DND-41 (cell line): ENCODE measurements at regions not wholly inside any gene's neighbourhood (a gene's known extent, or its start where the extent isn't known, plus 50 kb on each side); places are given as distances from the start of the nearest gene placed in this dataset.

Experiments
- ATAC-seq: fragments of 200-7000 bp; cut with Tn5 transposase; 3 replicates; pipeline ENCODE4 v1.9.1; 2021; ENCODE audit warnings: low read depth; ENCODE audit not compliant: insufficient read depth
- DNase-seq: peaks from one replicate; pipeline ENCODE4 v3.0.0-alpha.2; 2020
- H2AFZ ChIP-seq: 2 replicates; pipeline ENCODE4 v1.6.0; 2012; ENCODE audit warnings: low read depth, low read length
- H3K27ac ChIP-seq: 2 replicates; pipeline ENCODE4 v1.5.1; 2012; ENCODE audit warnings: low read length, inconsistent platforms
- H3K27me3 ChIP-seq: fragments of 200-600 bp; sonication (generic); 2 replicates; pipeline ENCODE4 v1.6.0; 2012; ENCODE audit warnings: low read length, mild to moderate bottlenecking, inconsistent platforms; ENCODE audit not compliant: insufficient read depth, poor library complexity
- H3K36me3 ChIP-seq: 2 replicates; pipeline ENCODE4 v1.5.1; 2012; ENCODE audit warnings: low read length, inconsistent platforms; ENCODE audit not compliant: insufficient read depth
- H3K4me1 ChIP-seq: 2 replicates; pipeline ENCODE4 v1.5.1; 2012; ENCODE audit warnings: mild to moderate bottlenecking, low read length; ENCODE audit not compliant: insufficient read depth
- H3K4me2 ChIP-seq: 2 replicates; pipeline ENCODE4 v1.6.0; 2012; ENCODE audit warnings: mild to moderate bottlenecking, moderate library complexity, low read length, inconsistent platforms; ENCODE audit not compliant: insufficient read depth
- H3K4me3 ChIP-seq, 2 experiments: fragments of 200-600 bp in 1 of 2; shearing (Covaris generic) in 1 of 2; 2 replicates each; pipeline ENCODE4 v1.5.1; 2012 to 2016; ENCODE audit warnings: inconsistent platforms in 2 of 2, low read length in 2 of 2, mild to moderate bottlenecking in 2 of 2, low read depth in 1 of 2, moderate library complexity in 1 of 2
- H3K79me2 ChIP-seq: 2 replicates; pipeline ENCODE4 v1.6.0; 2012; ENCODE audit warnings: low read length, inconsistent platforms; ENCODE audit not compliant: insufficient read depth
- H3K9ac ChIP-seq: 2 replicates; pipeline ENCODE4 v1.6.0; 2012; ENCODE audit warnings: low read depth, mild to moderate bottlenecking, inconsistent platforms, low read length, moderate library complexity
- H3K9me3 ChIP-seq: 2 replicates; pipeline ENCODE4 v1.5.1; 2012; ENCODE audit warnings: low read length, moderate library complexity, mild to moderate bottlenecking, inconsistent platforms; ENCODE audit not compliant: insufficient read depth, severe bottlenecking
- H4K20me1 ChIP-seq: 2 replicates; pipeline ENCODE4 v1.6.0; 2012; ENCODE audit warnings: low read length; ENCODE audit not compliant: insufficient read depth
- CTCF ChIP-seq: IDR thresholded peaks from 2 replicates; pipeline ENCODE4 v1.5.1; 2012; ENCODE audit warnings: borderline replicate concordance, low read length, moderate library complexity, mild to moderate bottlenecking; ENCODE audit not compliant: poor library complexity, severe bottlenecking; ENCODE audit errors: extremely low read depth
- EZH2 ChIP-seq: IDR thresholded peaks from 3 replicates; pipeline ENCODE4 v1.6.1; 2012; ENCODE audit warnings: borderline replicate concordance, low read depth, mild to moderate bottlenecking, moderate library complexity, low read length, inconsistent platforms; ENCODE audit not compliant: severe bottlenecking

DNA sequence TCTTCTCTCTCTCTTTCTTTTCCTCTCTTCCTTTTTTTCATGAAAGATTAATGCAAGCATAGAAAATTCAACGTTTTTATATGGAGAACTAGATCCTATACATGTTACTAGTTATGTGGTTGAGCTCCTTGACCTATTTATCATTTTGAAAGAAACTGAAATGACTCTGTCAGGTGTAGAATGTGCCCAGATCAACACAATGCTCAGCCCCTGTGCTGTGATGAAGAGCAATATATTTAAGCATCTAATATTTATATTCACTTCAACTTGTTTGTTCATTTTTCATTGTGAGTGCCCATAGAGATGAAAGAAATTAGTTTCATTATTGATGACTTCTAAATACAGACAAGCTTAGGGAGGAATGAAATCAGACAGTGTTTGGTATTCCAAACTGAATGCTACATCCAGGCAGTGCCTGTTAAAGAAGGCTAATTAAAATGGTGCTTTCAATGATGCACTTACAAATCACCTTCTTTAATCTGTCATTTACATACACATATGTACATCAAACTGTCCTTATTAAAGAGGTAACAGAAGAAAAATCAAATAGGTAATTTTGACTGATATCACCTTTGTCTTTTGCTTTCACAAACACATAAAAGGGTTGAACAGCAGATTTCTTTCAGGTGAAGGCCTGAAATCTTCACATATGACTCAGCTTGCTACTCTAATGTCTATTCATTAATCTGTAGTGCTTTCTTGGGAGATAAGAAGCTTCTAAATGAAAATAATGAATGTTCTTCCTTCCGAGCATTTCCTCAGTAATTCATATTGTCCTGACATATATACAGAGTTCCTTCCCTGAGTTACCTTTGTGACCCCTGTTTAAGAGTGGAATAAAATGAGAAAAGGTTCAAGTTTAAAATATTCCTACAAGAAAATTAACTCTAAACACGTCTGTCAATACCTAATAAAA, 915.9 kb downstream of the PDHA2 start:
- Histone ChIP-seq H3K36me3 (no peaks in the 10 kb centered on the region), H2AFZ (no peak overlapping the region), H4K20me1 (no peaks in the 10 kb centered on the region), H3K27me3 (no peaks in the 10 kb centered on the region), H3K4me1 (no peaks in the 10 kb centered on the region), H3K9ac (no peak overlapping the region), H3K4me2 (no peak overlapping the region), H3K9me3 (no peaks in the 10 kb centered on the region), H3K27ac (no peak overlapping the region), H3K79me2 (no peaks in the 10 kb centered on the region), H3K4me3 (no peak overlapping the region)
- no peak for TF ChIP-seq CTCF
- no peak for TF ChIP-seq EZH2
- ATAC-seq (no peak), DNase-seq (no peak)

GRCh38 chr4:96756584-96756983, 916.7 kb downstream of the PDHA2 start:
- no peak for ATAC-seq
- no peak for TF ChIP-seq EZH2
- no peak for TF ChIP-seq CTCF
- no peak overlapping the region for H3K27ac ChIP-seq

GRCh38 chr4:96763546-96763945, 923.7 kb downstream of the PDHA2 start:
- no peak overlapping the region for H3K4me3 ChIP-seq
- H3K9ac ChIP-seq = no peak overlapping the region
- no peaks in the 10 kb centered on the region for H3K4me1 ChIP-seq
- H3K27ac ChIP-seq = no peak overlapping the region
- peaks cover 11% of the 10 kb centered on the region for H3K9me3 ChIP-seq
- DNase-seq (no peak), ATAC-seq (no peak)
- no peaks in the 10 kb centered on the region for H3K36me3 ChIP-seq
- no peaks in the 10 kb centered on the region for H3K27me3 ChIP-seq
- TF ChIP-seq CTCF = no peak
- no peak for TF ChIP-seq EZH2
- H3K79me2 ChIP-seq = no peaks in the 10 kb centered on the region
- H2AFZ ChIP-seq = no peak overlapping the region
- H3K4me2 ChIP-seq = no peak overlapping the region
- H4K20me1 ChIP-seq = no peaks in the 10 kb centered on the region

More at GRCh38 chr4:96756584-96756983, 916.7 kb downstream of the PDHA2 start:
- Histone ChIP-seq H3K36me3 (no peaks in the 10 kb centered on the region), H2AFZ (no peak overlapping the region), H3K4me2 (no peak overlapping the region), H4K20me1 (no peaks in the 10 kb centered on the region), H3K4me1 (no peaks in the 10 kb centered on the region), H3K9ac (no peak overlapping the region), H3K27me3 (no peaks in the 10 kb centered on the region), H3K9me3 (no peaks in the 10 kb centered on the region), H3K79me2 (no peaks in the 10 kb centered on the region), H3K4me3 (no peak overlapping the region)
- no peak for DNase-seq
